Hypothalamus (tissue), 51 donors: ENCODE measurements at regions not wholly inside any gene's neighbourhood (a gene's known extent, or its start where the extent isn't known, plus 50 kb on each side); places are given as distances from the start of the nearest gene placed in this dataset.
"Not testable (repeated sequence)": the region's sequence is repeated elsewhere in the genome, so short reads cannot be mapped to it uniquely, and the experiment has no call there.

Experiments
- DNase-seq, 51 donors: peaks; one replicate each; lab custom pipeline; 2025; lab: John Stamatoyannopoulos, UW

GRCh38 chr10:124194199-124194824, 100.9 kb upstream of the CHST15 start:
- DNase-seq, result no peak

GRCh38 chr10:124193309-124193696, 99.9 kb upstream of the CHST15 start:
- no peak for DNase-seq

- DNase-seq, result not testable (repeated sequence)
Observed at GRCh38 chr10:124192664-124193308, 99.4 kb upstream of the CHST15 start.

- not testable (repeated sequence) for DNase-seq
Observed at GRCh38 chr10:124190476-124190875, 97.1 kb upstream of the CHST15 start.

GRCh38 chr10:124186956-124187355, 93.6 kb upstream of the CHST15 start:
- DNase-seq, result no peak

GRCh38 chr10:124185084-124185483, 91.7 kb upstream of the CHST15 start:
- no peak for DNase-seq

- no peak for DNase-seq
Observed at GRCh38 chr10:124184208-124184830, 90.9 kb upstream of the CHST15 start.

- DNase-seq, result no peak
Observed at GRCh38 chr10:124183617-124184016, 90.2 kb upstream of the CHST15 start.

- no peak for DNase-seq
Observed at GRCh38 chr10:124182088-124182541, 88.7 kb upstream of the CHST15 start.

- DNase-seq, result no peak
Observed at GRCh38 chr10:124181656-124182055, 88.3 kb upstream of the CHST15 start.

GRCh38 chr10:124180947-124181549, 87.7 kb upstream of the CHST15 start:
- DNase-seq, result no peak

- no peak for DNase-seq
Observed at GRCh38 chr10:124180044-124180745, 86.8 kb upstream of the CHST15 start.

GRCh38 chr10:124179308-124180043, 86.1 kb upstream of the CHST15 start:
- DNase-seq, result no peak

GRCh38 chr10:124177180-124177518, 83.8 kb upstream of the CHST15 start:
- DNase-seq, result no peak

GRCh38 chr10:124176349-124177179, 83.2 kb upstream of the CHST15 start:
- DNase-seq, result no peak

GRCh38 chr10:124175701-124176348, 82.4 kb upstream of the CHST15 start:
- no peak for DNase-seq

- DNase-seq, result no peak
Observed at GRCh38 chr10:124174673-124175645, 81.6 kb upstream of the CHST15 start.

GRCh38 chr10:124174071-124174566, 80.7 kb upstream of the CHST15 start:
- DNase-seq, result no peak
